GM12873 (cell line): ENCODE measurements at regions not wholly inside any gene's neighbourhood (a gene's known extent, or its start where the extent isn't known, plus 50 kb on each side); places are given as distances from the start of the nearest gene placed in this dataset.

Source experiments
- TF ChIP-seq, protein P1 (sequence below): IDR thresholded peaks from 2 replicates; pipeline ENCODE4 v1.5.1; 2012; ENCODE audit warnings: low read depth, mild to moderate bottlenecking, moderate library complexity, low read length, control low read depth; ENCODE audit not compliant: insufficient read depth; ENCODE audit errors: missing control alignments

DNA sequence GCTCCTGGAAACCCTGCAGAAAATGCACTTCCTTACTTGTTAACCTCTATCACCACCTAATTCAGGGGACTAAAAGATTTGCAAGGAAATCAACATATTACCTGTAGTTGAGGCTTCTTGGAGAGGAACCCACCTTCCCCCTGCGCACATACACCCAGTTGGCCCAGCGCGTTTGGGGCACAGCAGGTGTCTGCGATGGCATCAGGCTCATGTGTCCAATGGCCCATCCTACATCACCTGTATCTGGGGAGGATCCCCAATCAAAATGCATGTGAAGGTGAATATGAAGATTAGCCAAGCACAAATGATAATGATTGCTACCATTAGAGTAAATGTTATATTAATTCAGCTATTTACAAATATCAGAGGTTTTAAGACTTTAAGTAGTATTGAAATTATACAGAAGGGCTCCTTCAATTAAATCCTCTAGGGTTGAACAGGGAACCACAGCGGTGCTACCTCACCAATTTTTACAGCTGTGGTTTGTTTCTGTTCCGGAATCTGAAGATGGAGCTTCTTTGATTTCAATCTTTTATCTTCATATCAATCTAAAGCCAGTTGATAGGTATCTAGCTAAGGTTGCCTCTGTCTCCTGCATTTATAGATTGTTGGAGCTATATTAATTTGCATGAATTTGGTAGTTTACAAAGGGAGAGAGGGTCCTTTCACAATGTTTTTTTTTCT, 486.0 kb downstream of the RNF144A start:
- TF ChIP-seq, protein P1, sequence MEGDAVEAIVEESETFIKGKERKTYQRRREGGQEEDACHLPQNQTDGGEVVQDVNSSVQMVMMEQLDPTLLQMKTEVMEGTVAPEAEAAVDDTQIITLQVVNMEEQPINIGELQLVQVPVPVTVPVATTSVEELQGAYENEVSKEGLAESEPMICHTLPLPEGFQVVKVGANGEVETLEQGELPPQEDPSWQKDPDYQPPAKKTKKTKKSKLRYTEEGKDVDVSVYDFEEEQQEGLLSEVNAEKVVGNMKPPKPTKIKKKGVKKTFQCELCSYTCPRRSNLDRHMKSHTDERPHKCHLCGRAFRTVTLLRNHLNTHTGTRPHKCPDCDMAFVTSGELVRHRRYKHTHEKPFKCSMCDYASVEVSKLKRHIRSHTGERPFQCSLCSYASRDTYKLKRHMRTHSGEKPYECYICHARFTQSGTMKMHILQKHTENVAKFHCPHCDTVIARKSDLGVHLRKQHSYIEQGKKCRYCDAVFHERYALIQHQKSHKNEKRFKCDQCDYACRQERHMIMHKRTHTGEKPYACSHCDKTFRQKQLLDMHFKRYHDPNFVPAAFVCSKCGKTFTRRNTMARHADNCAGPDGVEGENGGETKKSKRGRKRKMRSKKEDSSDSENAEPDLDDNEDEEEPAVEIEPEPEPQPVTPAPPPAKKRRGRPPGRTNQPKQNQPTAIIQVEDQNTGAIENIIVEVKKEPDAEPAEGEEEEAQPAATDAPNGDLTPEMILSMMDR = no peak

DNA sequence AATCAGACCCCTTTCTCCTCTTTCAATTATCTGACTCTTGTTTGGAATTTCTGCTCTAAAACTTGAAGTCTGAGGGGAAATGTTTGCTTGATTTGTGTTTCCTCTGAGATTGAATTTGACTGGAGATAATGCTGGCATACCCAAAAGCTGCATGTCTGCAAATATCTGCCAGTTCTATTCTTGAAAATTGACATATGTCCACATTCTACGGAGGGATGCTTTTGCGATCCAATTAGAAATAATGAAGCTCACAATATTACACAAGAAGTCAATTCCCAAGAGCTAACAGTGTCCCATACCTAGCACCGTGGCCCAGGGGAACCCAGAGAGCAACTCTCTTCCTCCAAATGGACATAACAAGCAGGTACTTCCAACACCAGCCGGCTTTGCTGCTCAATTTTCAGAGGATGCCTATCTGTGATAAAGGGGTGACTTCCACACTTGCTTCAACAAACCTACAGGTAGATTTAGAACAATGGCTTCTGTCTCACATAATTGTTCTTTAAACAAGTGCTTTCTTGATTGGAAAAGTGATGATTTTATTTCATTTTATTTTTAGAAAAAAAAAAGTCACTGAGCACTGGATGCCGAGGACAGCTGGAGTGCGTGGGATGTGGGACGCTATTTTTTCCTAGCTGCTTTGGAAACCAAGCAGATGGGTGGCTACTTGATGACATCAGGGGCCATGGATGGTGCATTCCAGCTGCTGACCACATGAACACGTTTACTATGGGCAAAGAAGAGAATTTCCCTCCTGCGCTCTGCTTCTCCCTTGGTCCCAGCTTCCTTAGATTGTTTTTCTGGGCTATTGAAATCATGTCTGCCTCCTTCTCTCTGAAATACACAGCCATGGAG, 488.9 kb downstream of the RNF144A start:
- TF ChIP-seq, protein P1 = no peak

DNA sequence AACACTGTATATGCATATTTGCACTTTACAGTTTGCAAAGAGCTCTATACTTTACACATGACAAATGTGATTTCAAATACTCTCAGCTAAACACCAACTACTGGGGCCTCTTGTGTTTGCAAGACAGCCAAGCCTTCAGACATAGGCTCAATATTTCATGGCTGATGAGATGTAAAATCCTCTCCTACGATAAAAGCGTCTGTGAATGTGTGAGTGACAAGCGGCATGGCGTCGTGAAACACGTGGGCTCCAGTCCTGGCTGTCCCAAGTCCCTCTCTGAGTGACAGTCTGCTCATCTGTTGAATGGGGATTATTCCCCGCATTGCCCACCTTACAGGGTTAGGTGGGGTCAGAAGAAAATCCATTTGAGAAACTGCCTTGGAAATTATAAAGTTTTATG, 489.8 kb downstream of the RNF144A start:
- TF ChIP-seq, protein P1 = no peak

DNA sequence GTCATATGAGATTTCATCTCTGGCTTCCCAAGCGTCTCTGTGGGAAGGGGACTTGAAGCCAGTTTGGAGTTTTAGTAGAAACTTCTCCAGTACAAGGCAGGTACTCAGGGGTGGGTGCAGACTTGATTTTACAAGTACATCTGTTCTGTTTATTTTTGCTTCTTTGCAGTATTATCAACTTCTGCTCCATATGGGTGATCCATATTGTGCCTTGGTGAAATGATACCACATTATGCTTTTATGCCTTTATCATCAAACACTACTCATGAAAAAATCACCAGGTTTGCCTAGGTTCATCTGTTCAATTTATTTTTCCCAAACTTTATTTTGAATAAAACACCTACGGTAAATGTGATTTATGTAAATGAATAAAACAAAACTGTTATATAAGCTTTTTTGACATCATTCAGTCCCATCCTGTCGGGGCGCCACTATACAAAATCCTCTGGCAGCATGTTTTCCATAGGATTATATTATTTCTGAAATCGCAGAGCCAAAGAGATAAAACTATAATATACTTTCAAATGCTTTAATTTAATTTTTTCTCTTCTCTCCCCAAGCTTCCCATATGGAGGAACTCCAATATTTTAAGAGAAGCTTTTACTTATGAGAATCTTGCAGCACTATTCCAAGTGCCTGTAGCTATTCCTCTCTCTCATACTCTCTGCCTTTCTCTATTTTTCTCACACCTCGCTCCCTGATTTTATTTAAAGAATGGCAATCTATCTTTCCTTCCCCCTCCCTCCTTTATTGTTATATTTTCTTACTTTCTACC, 490.9 kb downstream of the RNF144A start:
- TF ChIP-seq, protein P1 = no peak

DNA sequence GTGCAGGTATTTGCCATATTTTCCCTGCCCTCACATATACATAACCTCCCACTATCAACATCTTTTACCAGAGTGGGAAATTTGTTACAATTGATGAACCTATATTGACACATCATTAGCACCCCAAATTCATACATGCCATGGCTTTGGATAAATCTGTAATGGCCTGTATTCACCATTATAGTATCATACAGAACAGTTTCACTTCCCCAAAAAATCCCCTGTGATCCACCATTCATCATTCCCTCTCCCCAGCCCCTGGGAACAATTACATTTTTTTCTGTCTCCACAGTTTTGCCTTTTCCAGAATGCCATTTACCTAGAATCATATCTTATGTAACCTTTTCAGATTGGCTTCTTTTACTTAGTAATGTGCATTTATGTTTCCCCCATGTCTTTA, 494.5 kb downstream of the RNF144A start:
- TF ChIP-seq, protein P1 = no peak

DNA sequence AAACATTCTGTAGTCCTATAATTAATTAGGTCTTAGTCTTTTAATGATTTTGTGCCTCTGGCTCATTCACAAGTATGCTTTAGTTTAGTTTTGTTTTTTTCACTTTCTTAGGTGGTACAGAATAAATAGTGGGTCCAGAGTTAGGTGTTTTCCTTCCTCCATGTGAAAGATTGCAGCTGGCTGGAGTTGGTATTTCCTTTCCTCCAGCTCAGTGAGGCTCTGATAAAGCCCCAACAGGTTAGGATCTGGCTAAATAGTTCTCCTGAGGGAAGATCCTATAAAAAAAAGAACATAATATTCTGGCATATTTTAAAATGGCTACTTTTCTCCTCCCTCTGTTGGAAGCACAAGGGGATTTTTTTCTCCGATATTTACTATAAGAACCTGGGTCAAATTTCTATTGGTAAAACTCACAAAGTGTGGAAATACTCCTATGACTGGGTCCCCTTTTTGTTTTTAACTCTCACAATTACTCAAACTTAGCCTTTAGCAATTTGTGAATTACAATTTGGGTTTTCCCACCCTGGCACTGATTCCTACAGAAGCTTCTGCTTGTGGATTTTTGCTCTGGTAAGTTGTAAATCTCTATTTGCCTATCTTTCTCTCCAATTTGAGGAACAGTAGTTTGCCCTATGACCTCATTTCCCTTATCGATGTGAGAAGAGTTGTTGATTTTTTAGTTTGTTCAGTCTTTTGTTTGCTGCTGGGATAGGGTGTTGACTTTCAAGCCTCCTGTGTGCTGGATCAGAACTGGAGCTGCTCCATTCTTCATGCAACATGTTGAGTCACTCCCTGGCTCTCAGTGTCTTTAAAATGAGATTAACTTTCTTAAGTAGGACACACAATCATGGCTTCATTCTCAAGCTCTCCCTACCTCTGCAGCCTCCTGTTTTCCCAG, 500.9 kb downstream of the RNF144A start:
- TF ChIP-seq, protein P1 = no peak
